GM23248 (cell line): ENCODE measurements at regions not wholly inside any gene's neighbourhood (a gene's known extent, or its start where the extent isn't known, plus 50 kb on each side); places are given as distances from the start of the nearest gene placed in this dataset.

Source experiments
- DNase-seq: peaks from one replicate; pipeline ENCODE4 v3.0.0-alpha.2; 2015
- H2AFZ ChIP-seq: fragments of 200-600 bp; sonication (generic); 2 replicates; pipeline ENCODE4 v1.6.1; 2016; ENCODE audit warnings: antibody characterized with exemption
- H3F3A ChIP-seq: fragments of 200-600 bp; sonication (generic); 2 replicates; pipeline ENCODE4 v1.6.1; 2016; ENCODE audit warnings: mild to moderate bottlenecking, antibody characterized with exemption, mixed run types; ENCODE audit not compliant: insufficient read depth
- H3K27ac ChIP-seq: fragments of 200-600 bp; sonication (generic); 2 replicates; pipeline ENCODE4 v1.5.1; 2016; ENCODE audit warnings: mild to moderate bottlenecking
- H3K27me3 ChIP-seq: fragments of 200-600 bp; sonication (generic); replicated peaks from 2 replicates; pipeline ENCODE4 v1.6.1; 2016; ENCODE audit warnings: mild to moderate bottlenecking; ENCODE audit not compliant: insufficient read depth
- H3K36me3 ChIP-seq: fragments of 200-600 bp; sonication (generic); 2 replicates; pipeline ENCODE4 v1.6.1; 2016; ENCODE audit warnings: low read depth, mild to moderate bottlenecking
- H3K4me1 ChIP-seq: fragments of 200-600 bp; sonication (generic); 2 replicates; pipeline ENCODE4 v1.6.1; 2016; ENCODE audit warnings: mild to moderate bottlenecking; ENCODE audit not compliant: insufficient read depth
- H3K4me2 ChIP-seq: fragments of 200-600 bp; sonication (generic); one replicate; pipeline ENCODE4 v1.6.1; 2016; ENCODE audit warnings: mild to moderate bottlenecking; ENCODE audit not compliant: unreplicated experiment
- H3K4me3 ChIP-seq: fragments of 200-600 bp; sonication (generic); 2 replicates; pipeline ENCODE4 v1.5.1; 2016; ENCODE audit warnings: mild to moderate bottlenecking
- H3K79me2 ChIP-seq: fragments of 200-600 bp; sonication (generic); 2 replicates; pipeline ENCODE4 v1.6.1; 2016; ENCODE audit warnings: mild to moderate bottlenecking; ENCODE audit not compliant: insufficient read depth
- H3K9ac ChIP-seq: fragments of 200-600 bp; sonication (generic); 2 replicates; pipeline ENCODE4 v1.6.1; 2016; ENCODE audit warnings: mild to moderate bottlenecking
- H3K9me2 ChIP-seq: fragments of 200-600 bp; sonication (generic); 2 replicates; pipeline ENCODE4 v1.6.1; 2016; ENCODE audit warnings: mixed run types, mild to moderate bottlenecking, moderate library complexity; ENCODE audit not compliant: insufficient read depth
- H3K9me3 ChIP-seq: fragments of 200-600 bp; sonication (generic); one replicate; pipeline ENCODE4 v1.6.1; 2017; ENCODE audit warnings: low read depth
- H4K20me1 ChIP-seq: fragments of 200-600 bp; sonication (generic); 2 replicates; pipeline ENCODE4 v1.6.0; 2016; ENCODE audit not compliant: insufficient read depth
- EZH2 ChIP-seq: fragments of 200-600 bp; sonication (generic); IDR thresholded peaks from 2 replicates; pipeline ENCODE4 v1.6.1; 2018; ENCODE audit warnings: antibody characterized with exemption, mild to moderate bottlenecking; ENCODE audit not compliant: insufficient read depth, poor library complexity, severe bottlenecking
- EZH2phosphoT487 ChIP-seq: fragments of 200-600 bp; sonication (generic); IDR thresholded peaks from 2 replicates; pipeline ENCODE4 v1.6.1; 2018; ENCODE audit warnings: antibody characterized with exemption, moderate library complexity, mild to moderate bottlenecking, low read depth; ENCODE audit not compliant: insufficient read depth
- WGBS, 2 experiments: methylation state at CpG; one replicate each; pipeline ENCODE4 v1.1.6; 2015 to 2017; ENCODE audit warnings: low lambda C conversion rate in 2 of 2, low coverage in 1 of 2; ENCODE audit errors: missing lambda C conversion rate in 2 of 2; 5-methylcytosine and 5-hydroxymethylcytosine counted together
- in situ Hi-C: fragments of 300-500 bp; cut with MboI; formaldehyde crosslinking; loops from 2 replicates; pipeline ENCODE4 v1.15.0; 2020

DNA sequence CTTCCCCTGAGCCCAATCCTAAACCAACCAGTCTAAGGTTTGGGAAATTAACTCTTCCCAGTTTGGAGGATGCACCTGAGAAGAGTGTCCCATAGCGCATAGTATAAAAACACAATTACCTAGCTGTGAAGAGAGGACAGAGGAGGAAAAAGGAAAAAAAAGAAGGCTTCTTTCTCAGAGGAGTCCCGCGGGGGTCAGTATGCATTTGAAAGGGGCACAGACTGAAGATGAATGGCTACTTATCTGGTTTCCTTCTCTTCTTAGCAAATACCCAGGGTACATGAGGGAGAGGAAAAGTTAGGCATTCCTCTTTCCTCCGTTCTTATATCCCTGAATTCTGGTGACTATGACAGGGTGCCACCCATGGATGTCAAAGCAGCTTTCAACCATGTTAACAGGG, 96.9 kb downstream of the TMEM47 start:
- no peaks in the 10 kb centered on the region for H3K36me3 ChIP-seq
- peaks cover 15% of the 10 kb centered on the region for H3K4me1 ChIP-seq
- H3K4me3 ChIP-seq, result no peak overlapping the region
- in situ Hi-C loops, result no loop called here
- H3K27ac ChIP-seq, result no peak overlapping the region
- WGBS, 2 experiments, result 53 to 77% methylated on average over 3 to 4 of the region's 4 CpGs
- no peak overlapping the region for H2AFZ ChIP-seq
- no peaks in the 10 kb centered on the region for H3F3A ChIP-seq
- DNase-seq, result no peak
- no peak overlapping the region for H3K4me2 ChIP-seq
- H3K9me3 ChIP-seq, result no peaks in the 10 kb centered on the region
- H3K79me2 ChIP-seq, result no peaks in the 10 kb centered on the region
- H3K27me3 ChIP-seq, result no peaks in the 10 kb centered on the region
- no peak for TF ChIP-seq EZH2phosphoT487
- TF ChIP-seq EZH2, result no peak
- no peak overlapping the region for H3K9ac ChIP-seq
- no peaks in the 10 kb centered on the region for H4K20me1 ChIP-seq
- H3K9me2 ChIP-seq, result no peaks in the 10 kb centered on the region

DNA sequence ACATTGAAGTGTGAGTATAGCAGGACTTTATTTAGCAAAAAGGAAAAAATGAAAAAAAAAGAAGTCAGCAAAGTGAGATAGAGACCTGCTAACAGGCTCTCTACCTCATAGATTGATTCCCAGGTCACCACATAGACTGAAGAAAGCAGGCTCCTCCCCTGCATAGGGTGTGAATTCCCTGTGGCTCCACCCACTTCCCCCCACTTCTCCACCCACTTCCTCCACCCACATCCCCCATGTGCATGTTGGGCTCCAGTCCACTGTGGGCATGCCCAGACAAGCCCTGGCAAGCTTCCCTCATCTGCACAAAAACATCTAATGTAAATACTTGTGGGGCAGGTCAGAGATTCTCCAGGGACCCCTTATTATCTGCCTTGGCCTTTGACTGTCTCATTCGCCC, 97.8 kb downstream of the TMEM47 start:
- H2AFZ ChIP-seq, result no peak overlapping the region
- H3K9me2 ChIP-seq, result no peaks in the 10 kb centered on the region
- H3F3A ChIP-seq, result no peaks in the 10 kb centered on the region
- H4K20me1 ChIP-seq, result no peaks in the 10 kb centered on the region
- DNase-seq, result no peak
- no peak overlapping the region for H3K27ac ChIP-seq
- H3K4me1 ChIP-seq, result peaks cover 15% of the 10 kb centered on the region
- no peak for TF ChIP-seq EZH2phosphoT487
- no peak for TF ChIP-seq EZH2
- H3K27me3 ChIP-seq, result no peaks in the 10 kb centered on the region
- no peak overlapping the region for H3K9ac ChIP-seq
- H3K9me3 ChIP-seq, result no peaks in the 10 kb centered on the region
- no peaks in the 10 kb centered on the region for H3K36me3 ChIP-seq
- H3K4me3 ChIP-seq, result no peak overlapping the region
- H3K4me2 ChIP-seq, result no peak overlapping the region
- WGBS, 2 experiments, result 22 to 63% methylated on average over 1 of the region's 1 CpG
- in situ Hi-C loops, result no loop called here
- H3K79me2 ChIP-seq, result no peaks in the 10 kb centered on the region

DNA sequence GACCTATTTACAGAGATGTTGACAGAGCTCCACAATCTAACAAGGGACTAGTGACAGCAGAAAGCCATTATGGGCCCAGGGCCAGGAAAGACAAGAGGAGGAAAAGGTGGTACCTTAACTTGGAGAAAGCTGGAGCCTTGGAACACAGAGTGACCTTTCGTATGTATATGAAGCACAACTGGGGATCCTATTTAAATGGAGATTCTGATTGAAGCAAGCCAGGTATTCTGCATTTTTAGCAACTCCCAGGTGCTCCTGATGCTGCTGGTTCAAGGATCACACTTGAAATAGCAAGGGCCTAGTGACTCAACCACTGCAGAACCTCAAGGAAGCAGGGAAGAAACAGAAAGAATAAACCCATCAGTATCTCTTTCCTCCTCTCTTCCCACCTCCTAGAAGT, 99.4 kb downstream of the TMEM47 start:
- 30 to 67% methylated on average over 1 of the region's 1 CpG for WGBS, 2 experiments
- Histone ChIP-seq H3K4me2 (no peak overlapping the region), H3K36me3 (no peaks in the 10 kb centered on the region), H3K9me2 (no peaks in the 10 kb centered on the region), H3K79me2 (no peaks in the 10 kb centered on the region), H3K9ac (no peak overlapping the region), H3K9me3 (no peaks in the 10 kb centered on the region), H3K4me3 (no peak overlapping the region), H4K20me1 (no peaks in the 10 kb centered on the region), H3K27ac (no peak overlapping the region), H3F3A (no peaks in the 10 kb centered on the region), H3K27me3 (no peaks in the 10 kb centered on the region), H3K4me1 (peaks cover 9% of the 10 kb centered on the region; the same call in 1 of the 2 replicates), H2AFZ (no peak overlapping the region)
- no peak for DNase-seq
- no peak for TF ChIP-seq EZH2
- TF ChIP-seq EZH2phosphoT487, result no peak
- in situ Hi-C loops, result no loop called here

DNA sequence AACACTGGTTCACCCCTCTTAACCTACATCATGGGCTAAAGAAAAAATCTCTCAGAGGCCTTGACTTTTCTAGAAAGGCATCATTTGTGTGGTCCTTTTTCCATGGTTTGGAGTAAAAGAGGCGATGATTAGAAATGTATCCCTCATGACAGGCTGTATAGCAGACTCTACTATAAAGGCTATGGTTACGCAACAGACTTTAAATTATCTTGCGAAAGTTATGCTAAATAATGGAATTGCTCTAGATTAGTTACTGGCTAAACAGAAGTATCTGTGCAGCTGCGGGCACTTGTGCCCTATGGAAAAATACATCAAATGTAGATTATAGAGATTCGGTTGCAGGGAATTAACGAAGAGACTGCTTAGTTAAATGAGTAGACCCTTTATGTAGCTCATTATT, 101.6 kb downstream of the TMEM47 start:
- Histone ChIP-seq H3K9me3 (no peaks in the 10 kb centered on the region), H3F3A (no peaks in the 10 kb centered on the region), H3K9me2 (no peaks in the 10 kb centered on the region), H3K4me2 (no peak overlapping the region), H3K9ac (no peak overlapping the region), H3K27me3 (no peaks in the 10 kb centered on the region), H3K4me3 (no peak overlapping the region), H4K20me1 (no peaks in the 10 kb centered on the region), H2AFZ (no peak overlapping the region), H3K79me2 (no peaks in the 10 kb centered on the region), H3K27ac (no peak overlapping the region), H3K36me3 (no peaks in the 10 kb centered on the region), H3K4me1 (no peaks in the 10 kb centered on the region)
- in situ Hi-C loops, result no loop called here
- TF ChIP-seq EZH2 (no peak), EZH2phosphoT487 (no peak)
- no peak for DNase-seq
- 54 to 55% methylated on average over 6 of the region's 6 CpGs for WGBS, 2 experiments

DNA sequence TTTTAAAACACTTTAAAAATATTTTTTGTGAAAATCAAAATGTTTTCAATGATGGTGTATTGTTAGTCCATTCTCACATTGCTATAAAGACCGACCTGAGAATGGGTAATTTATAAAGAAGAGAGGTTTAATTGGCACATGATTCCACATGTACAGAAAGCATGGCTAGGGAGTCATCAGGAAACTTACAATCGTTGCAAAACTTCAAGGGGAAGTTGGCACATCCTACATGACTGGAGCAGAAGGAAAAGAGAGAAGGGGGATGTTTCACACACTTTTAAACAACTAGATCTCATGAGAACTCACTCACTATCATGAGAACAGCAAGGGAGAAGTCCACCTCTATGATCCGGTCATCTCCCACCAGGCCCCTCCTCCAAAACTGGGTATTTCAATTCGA, 110.7 kb downstream of the TMEM47 start:
- H3K4me2 ChIP-seq, result no peak overlapping the region
- in situ Hi-C loops, result no loop called here
- H3K27me3 ChIP-seq, result no peaks in the 10 kb centered on the region
- H3F3A ChIP-seq, result no peaks in the 10 kb centered on the region
- H3K27ac ChIP-seq, result no peak overlapping the region
- no peak overlapping the region for H3K9ac ChIP-seq
- no peaks in the 10 kb centered on the region for H4K20me1 ChIP-seq
- 19 to 23% methylated on average over 4 of the region's 4 CpGs for WGBS, 2 experiments
- TF ChIP-seq EZH2phosphoT487 (no peak), EZH2 (no peak)
- H3K9me3 ChIP-seq, result no peaks in the 10 kb centered on the region
- H3K79me2 ChIP-seq, result no peaks in the 10 kb centered on the region
- H3K4me1 ChIP-seq, result no peaks in the 10 kb centered on the region
- H3K36me3 ChIP-seq, result no peaks in the 10 kb centered on the region
- no peak overlapping the region for H3K4me3 ChIP-seq
- no peaks in the 10 kb centered on the region for H3K9me2 ChIP-seq
- no peak overlapping the region for H2AFZ ChIP-seq
- DNase-seq, result peak; percentile 2
